ENCODE measurements at regions not wholly inside any gene's neighbourhood (a gene's known extent, or its start where the extent isn't known, plus 50 kb on each side); places are given as distances from the start of the nearest gene placed in this dataset.

- 28% methylated on average over 4 of the region's 4 CpGs for whole genome bisulfite sequencing (ENCODE audit: insufficient coverage, insufficient replicate concordance, low lambda C conversion rate, missing lambda C conversion rate)
- in situ Hi-C loops (cut with MboI) = no loop called here
- no peaks in the 10 kb centered on the region for H3K36me3 ChIP-seq (ENCODE audit: control insufficient read depth in 2 of 2, insufficient read depth in 2 of 2, low read length in 1 of 2)
- H2AFZ ChIP-seq (ENCODE audit: control insufficient read depth, low read depth, low read length) = no peak overlapping the region
- no peaks in the 10 kb centered on the region for H3K4me1 ChIP-seq (ENCODE audit: control insufficient read depth, insufficient read depth, low read length)
- ATAC-seq = no peak
- intact Hi-C loops (cut with micrococcal nuclease; ENCODE audit: unreplicated experiment) = no loop called here
- CTCF ChIA-PET = no interaction called here
- SMC1A ChIA-PET (ENCODE audit: uncharacterized antibody, unreplicated experiment) = no interaction called here
- H3K4me3 ChIP-seq = no peak overlapping the region
- RAD21 ChIA-PET (ENCODE audit: unreplicated experiment) = no interaction called here
- no peaks in the 10 kb centered on the region; the same call in 2 of the 3 replicates for H3K9me3 ChIP-seq (replicated peaks; ENCODE audit: control insufficient read depth, insufficient read depth, low read length)
- no TSS peak for BruUV-seq (replicated peaks)
- POLR2A ChIA-PET = no interaction called here
- H3K79me2 ChIP-seq (ENCODE audit: control insufficient read depth, insufficient read depth, low read length) = no peaks in the 10 kb centered on the region
- no peak overlapping the region for H3K4me2 ChIP-seq (ENCODE audit: control insufficient read depth, insufficient read depth)
- DNase-seq (ENCODE audit: low read depth, low spot score) = no peak
- peaks cover 0 to 3% of the 10 kb centered on the region in 2 experiments; a peak in 2 of 4 replicates for H3K27me3 ChIP-seq (replicated peaks in 1 of 2; ENCODE audit: control insufficient read depth in 2 of 2, insufficient read depth in 2 of 2, low read length in 1 of 2)
- no peak for TF ChIP-seq ZZZ3 (IDR thresholded peaks at IDR 0.05; ENCODE audit: control insufficient read depth, insufficient read length, low read depth)
- no peak for TF ChIP-seq RAD51 (IDR thresholded peaks at IDR 0.05)
- TF ChIP-seq, protein P1, sequence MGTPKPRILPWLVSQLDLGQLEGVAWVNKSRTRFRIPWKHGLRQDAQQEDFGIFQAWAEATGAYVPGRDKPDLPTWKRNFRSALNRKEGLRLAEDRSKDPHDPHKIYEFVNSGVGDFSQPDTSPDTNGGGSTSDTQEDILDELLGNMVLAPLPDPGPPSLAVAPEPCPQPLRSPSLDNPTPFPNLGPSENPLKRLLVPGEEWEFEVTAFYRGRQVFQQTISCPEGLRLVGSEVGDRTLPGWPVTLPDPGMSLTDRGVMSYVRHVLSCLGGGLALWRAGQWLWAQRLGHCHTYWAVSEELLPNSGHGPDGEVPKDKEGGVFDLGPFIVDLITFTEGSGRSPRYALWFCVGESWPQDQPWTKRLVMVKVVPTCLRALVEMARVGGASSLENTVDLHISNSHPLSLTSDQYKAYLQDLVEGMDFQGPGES (IDR thresholded peaks at IDR 0.05) = no peak
- no peaks in the 10 kb centered on the region for H4K20me1 ChIP-seq (ENCODE audit: control insufficient read depth, insufficient read depth)
- H3K27ac ChIP-seq (ENCODE audit: control insufficient read depth, insufficient read depth) = no peak overlapping the region
- FAIRE-seq = no peak
- H3K9ac ChIP-seq (ENCODE audit: control insufficient read depth, insufficient read depth, low read length) = no peak overlapping the region
Measured at GRCh38 chr2:217494557-217494956, 508.2 kb downstream of the TNS1 start.

DNA sequence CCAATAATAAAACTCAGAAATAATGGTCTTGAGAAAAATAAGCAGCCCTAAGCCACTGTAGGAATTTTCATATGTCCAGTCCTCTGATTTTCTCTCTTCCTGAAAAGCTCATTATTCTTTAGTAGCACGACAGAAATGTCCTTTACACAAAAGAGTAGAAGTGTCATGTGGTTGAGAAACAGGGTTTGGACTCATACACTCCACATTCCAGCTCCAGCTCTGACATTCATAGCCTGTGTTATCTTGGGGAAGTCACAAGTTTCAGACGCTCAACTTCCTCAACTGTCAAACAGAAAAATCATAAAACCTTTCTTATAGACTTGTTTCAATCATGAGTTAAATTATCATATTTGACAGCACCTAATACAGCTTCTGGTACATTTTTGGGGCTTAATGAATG, 511.5 kb downstream of the TNS1 start:
- no peak for FAIRE-seq
- Histone ChIP-seq H3K27me3 (replicated peaks in 1 of 2; ENCODE audit: control insufficient read depth in 2 of 2, insufficient read depth in 2 of 2, low read length in 1 of 2) (peaks cover 0 to 3% of the 10 kb centered on the region in 2 experiments; a peak in 2 of 4 replicates), H3K27ac (ENCODE audit: control insufficient read depth, insufficient read depth) (no peak overlapping the region), H4K20me1 (ENCODE audit: control insufficient read depth, insufficient read depth) (no peaks in the 10 kb centered on the region), H3K4me2 (ENCODE audit: control insufficient read depth, insufficient read depth) (no peak overlapping the region), H3K9me3 (replicated peaks; ENCODE audit: control insufficient read depth, insufficient read depth, low read length) (no peaks in the 10 kb centered on the region), H3K9ac (ENCODE audit: control insufficient read depth, insufficient read depth, low read length) (no peak overlapping the region), H2AFZ (ENCODE audit: control insufficient read depth, low read depth, low read length) (no peak overlapping the region), H3K79me2 (ENCODE audit: control insufficient read depth, insufficient read depth, low read length) (no peaks in the 10 kb centered on the region), H3K36me3 (ENCODE audit: control insufficient read depth in 2 of 2, insufficient read depth in 2 of 2, low read length in 1 of 2) (no peaks in the 10 kb centered on the region), H3K4me3 (no peak overlapping the region), H3K4me1 (ENCODE audit: control insufficient read depth, insufficient read depth, low read length) (no peaks in the 10 kb centered on the region)
- no peak for DNase-seq (ENCODE audit: low read depth, low spot score)
- TF ChIP-seq IRF4 (IDR thresholded peaks at IDR 0.05; ENCODE audit: low read depth, low read length) = no peak
- TF ChIP-seq WRNIP1 (IDR thresholded peaks at IDR 0.05; ENCODE audit: borderline replicate concordance, low read depth, low read length) = no peak
- no peak for TF ChIP-seq NFXL1 (IDR thresholded peaks at IDR 0.05; ENCODE audit: borderline replicate concordance)
- no peak for TF ChIP-seq RELA (IDR thresholded peaks at IDR 0.05; ENCODE audit: borderline replicate concordance, partially characterized antibody)
- no peak for TF ChIP-seq EP300 (IDR thresholded peaks at IDR 0.05; ENCODE audit: borderline replicate concordance in 1 of 2, control insufficient read depth in 1 of 2, low read depth in 2 of 2, low read length in 2 of 2)
- no peak for TF ChIP-seq ZNF622 (IDR thresholded peaks at IDR 0.05)
- no peak for TF ChIP-seq MTA2 (IDR thresholded peaks at IDR 0.05; ENCODE audit: low read depth)
- TF ChIP-seq CHD2 (IDR thresholded peaks at IDR 0.05; ENCODE audit: borderline replicate concordance, low read depth, low read length) = no peak
- BruUV-seq (replicated peaks) = no TSS peak
- 0% methylated on average over 2 of the region's 2 CpGs for WGBS (ENCODE audit: insufficient coverage, insufficient replicate concordance, low lambda C conversion rate, missing lambda C conversion rate)
- ATAC-seq = no peak
- in situ Hi-C loops (cut with MboI) (no loop called here), intact Hi-C loops (cut with micrococcal nuclease; ENCODE audit: unreplicated experiment) (no loop called here)
- ChIA-PET POLR2A (no interaction called here), CTCF (no interaction called here), RAD21 (ENCODE audit: unreplicated experiment) (no interaction called here), SMC1A (ENCODE audit: uncharacterized antibody, unreplicated experiment) (no interaction called here)

Measured in GM12878 (cell line).